NT2/D1 (cell line): ENCODE measurements at regions not wholly inside any gene's neighbourhood (a gene's known extent, or its start where the extent isn't known, plus 50 kb on each side); places are given as distances from the start of the nearest gene placed in this dataset.

Source experiments
- SUZ12 ChIP-seq: IDR thresholded peaks from 2 replicates; pipeline ENCODE4 v1.6.1; 2011; ENCODE audit not compliant: insufficient read length, insufficient read depth; ENCODE audit errors: extremely low read depth
- YY1 ChIP-seq: IDR thresholded peaks from 2 replicates; pipeline ENCODE4 v1.6.1; 2011; ENCODE audit not compliant: insufficient read length, insufficient read depth

DNA sequence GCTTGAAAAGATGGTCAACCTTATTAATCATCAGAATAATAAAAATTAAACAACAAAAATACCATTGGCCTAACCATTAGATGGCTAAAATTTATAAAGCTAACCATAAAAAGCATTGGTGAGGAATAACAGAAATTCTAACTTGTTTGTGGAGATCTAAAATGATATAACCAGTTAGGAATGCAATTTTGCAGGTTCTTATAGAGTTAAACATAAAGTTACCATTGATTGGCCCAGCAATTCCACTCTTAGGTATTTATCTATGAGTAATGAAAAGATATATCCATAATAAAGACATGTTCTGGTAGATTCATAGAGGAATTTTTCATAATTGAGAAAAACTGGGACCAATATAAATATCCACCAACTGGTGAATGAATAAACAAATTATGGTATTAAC, 1098.6 kb downstream of the FSCB start:
- TF ChIP-seq SUZ12 (no peak), YY1 (no peak)
